Stimulated activated CD8-positive, alpha-beta memory T cell treated with anti-CD3 and anti-CD28 coated beads, Interleukin-4, amount 100 ng/mL, for 24 hours (primary cell): ENCODE measurements at regions not wholly inside any gene's neighbourhood (a gene's known extent, or its start where the extent isn't known, plus 50 kb on each side); places are given as distances from the start of the nearest gene placed in this dataset.

Source experiments
- DNase-seq: peaks from one replicate; pipeline ENCODE4 v3.0.0-alpha.2; 2020; ENCODE audit warnings: low read depth

DNA sequence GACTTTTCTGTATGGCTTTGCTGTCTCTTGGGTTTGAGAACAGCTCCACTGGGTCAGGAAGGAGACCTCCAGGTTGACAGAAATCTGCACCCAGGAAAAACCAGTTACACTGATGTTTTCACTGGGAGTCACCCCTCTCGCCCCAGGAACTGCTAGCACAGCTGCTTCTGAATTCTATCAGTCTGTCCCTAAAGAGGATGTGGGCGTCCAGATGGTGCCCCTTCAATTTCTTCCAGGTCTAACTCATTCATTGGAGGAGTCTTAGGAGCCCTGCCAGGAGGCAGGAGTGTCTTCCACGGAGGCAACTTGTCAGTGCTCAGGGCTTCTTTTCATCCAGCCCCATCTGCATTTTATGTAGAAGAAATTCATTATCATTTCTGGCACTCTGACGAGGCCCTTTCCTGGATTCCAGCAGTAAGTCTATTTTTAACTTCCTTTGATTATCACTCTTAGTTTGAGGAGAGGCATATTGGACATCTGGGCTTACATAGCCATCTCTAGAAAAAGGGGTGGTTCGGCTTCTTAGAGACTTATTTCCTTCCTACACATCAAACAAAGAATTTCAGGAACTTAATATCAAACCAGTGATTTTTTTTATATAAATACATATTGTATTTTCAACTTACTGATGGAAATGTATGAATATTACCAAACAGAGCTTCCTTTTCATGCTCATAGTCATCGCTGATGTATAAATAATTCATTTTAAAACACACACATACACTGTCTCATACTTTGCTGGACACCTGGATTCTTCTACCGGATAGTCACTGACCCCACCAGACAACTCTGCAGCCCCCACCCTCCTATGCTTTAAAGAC is 148.8 kb downstream of the IRX2 start:
- no peak for DNase-seq

GRCh38 chr5:2598503-2598902 is 153.0 kb downstream of the IRX2 start:
- DNase-seq: no peak

GRCh38 chr5:2594701-2595100 is 156.8 kb downstream of the IRX2 start:
- DNase-seq: no peak

GRCh38 chr5:2592766-2593165 is 158.7 kb downstream of the IRX2 start:
- no peak for DNase-seq

DNA sequence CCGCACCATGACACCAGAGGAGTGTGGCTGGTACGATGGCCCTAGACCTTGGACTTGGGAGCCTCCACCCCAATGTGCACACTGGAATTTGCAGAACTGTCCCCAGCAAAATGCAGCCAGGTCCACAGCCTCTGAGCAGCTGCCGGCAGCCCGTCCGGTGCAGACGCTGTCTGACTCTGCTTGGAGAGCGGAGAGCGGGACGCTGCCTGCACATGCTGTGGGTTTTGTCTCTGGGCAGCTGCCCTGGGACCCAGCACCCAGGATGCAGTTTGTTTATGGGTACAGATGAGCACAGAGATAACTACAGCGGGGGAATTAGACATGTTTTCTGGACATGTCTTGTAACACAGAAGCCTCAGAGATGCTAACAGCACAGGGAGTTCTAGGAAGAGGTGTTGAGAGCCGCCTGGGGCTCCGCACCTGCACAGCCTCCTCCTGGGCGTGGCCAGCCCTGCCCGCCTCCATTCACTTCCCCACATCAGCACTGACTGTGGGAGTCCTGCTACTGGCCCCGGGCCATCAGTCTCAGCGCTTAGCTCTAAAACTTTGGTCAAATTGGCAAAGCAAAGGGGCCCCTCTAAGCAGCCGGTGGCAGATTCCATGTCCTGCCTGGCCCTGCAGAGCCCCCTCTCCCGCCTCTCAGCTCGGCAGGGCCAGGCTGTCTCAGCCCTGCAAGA is 159.6 kb downstream of the IRX2 start:
- no peak for DNase-seq

DNA sequence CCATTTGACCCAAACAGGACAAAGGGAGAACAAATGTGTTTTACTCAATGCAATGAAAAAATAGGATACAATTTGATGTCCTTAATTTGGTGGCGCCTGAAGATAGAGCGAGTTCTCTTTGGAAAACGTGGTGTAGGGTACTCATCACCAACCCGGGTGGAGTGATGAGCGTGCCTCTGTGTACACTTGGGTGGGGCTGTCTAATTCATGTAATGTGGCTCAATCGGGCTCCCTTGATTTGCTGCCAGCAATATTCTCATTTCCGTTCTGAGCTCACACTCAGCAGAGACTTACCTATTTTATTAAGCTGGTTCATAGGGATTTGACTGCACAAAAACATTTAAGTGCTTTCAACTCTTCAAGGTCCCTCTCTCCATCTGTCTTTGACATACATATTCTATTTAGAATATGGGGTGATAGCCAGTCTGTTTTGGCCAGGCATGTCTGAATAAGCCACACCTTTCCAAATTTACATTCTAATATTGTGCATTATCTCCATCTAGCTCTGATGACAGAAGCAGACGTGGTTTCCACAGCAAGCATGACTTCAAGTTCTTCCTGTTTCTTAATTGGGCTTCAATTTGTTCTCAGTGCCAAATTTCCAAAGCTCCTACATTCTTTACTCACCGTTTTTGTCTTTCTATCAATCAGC is 162.5 kb downstream of the IRX2 start:
- DNase-seq: no peak

GRCh38 chr5:2587189-2588031 is 164.1 kb downstream of the IRX2 start:
- no peak for DNase-seq

DNA sequence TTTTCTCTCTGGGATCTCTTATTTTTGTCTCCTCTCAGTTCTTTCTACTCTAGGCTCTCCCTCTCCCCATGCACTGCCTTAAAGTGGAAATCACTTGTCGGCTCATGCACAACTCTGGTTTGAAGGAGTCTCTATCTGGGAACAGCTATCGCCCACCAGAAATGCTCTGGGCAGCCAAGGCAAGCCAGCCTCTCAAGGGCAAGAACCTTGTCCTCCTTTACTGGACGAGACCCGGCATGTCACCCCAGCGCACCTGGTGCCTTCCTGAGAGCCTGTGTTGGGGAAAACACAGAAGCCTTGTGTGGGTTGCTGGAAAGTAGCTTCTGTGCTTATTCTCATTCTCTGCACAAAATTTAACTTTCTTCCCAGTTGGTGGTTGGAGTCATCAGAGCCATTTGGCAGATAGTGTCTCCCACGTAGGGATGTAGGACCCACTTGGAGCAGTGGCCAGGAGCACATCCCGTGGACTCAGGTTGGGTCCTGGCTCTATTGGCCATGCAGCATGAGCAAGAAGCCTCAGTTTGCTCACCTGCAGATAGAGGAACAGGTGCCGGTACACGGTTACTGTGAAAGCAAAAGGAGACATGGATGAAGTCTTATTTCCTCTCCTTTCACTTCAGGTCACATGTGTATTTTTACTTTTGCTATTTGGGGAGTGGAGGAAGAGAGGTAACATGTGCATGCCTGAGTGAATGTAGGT is 165.3 kb downstream of the IRX2 start:
- no peak for DNase-seq

GRCh38 chr5:2584579-2585269 is 166.8 kb downstream of the IRX2 start:
- DNase-seq: no peak

GRCh38 chr5:2582507-2582906 is 169.0 kb downstream of the IRX2 start:
- DNase-seq: no peak

DNA sequence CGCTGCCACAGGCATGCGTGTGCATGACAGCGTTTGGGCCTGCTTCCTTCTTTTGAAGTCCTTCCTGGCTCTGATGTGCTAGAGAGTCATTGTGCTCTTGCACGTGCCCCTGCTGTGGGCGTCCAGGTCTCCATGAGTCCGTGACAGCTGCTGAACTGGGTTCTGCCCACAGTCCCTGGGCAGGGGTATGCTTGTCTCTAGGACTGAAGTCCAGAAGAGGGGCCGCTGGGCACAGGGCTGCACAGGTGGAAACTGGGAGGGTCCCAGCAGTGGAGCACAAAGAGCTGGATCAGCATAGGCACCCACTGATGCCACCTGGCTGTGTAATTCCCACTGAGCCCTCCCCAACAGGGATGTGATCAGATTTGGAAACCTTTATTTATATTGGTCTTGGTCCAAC is 169.4 kb downstream of the IRX2 start:
- no peak for DNase-seq

- no peak for DNase-seq
These were observed 170.1 kb downstream of the IRX2 start for GRCh38 chr5:2581418-2581817.

- no peak for DNase-seq
These were observed 172.4 kb downstream of the IRX2 start for GRCh38 chr5:2579126-2579525.

DNA sequence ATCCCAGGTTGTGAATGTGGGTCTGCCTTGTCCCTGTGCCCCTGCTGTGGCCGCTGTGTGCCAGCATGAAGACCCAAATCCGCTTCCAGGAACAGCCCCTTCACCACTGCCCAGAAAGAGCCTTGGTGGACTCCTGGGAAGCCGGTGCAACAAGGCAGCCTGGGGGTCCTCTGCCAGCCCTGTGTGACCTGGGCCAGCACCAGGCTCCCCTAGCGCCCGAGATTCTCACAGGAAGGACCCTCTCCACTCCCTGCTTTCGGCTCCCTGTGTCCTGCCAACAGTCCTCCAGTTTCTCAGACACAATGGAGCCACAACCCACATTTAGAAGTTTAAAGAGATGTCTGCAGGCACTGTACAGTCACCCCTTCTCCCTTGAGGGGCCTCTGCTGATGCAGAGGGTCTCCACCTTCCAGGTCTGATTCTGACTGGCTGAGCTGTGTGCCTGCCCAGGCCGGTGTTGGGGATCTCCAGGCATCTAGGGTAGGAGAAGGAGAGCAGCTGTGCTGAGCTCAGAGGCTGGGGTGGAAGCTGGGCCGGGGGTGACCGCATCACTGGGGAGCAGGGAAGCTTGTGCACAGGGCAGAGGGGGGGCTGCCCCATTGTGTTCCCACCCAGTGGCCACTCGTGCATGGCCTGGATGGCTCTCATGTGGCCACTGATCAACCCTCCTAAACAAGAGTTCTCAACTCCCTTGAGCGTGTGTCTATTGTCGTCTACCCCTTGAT is 174.0 kb downstream of the IRX2 start:
- no peak for DNase-seq

DNA sequence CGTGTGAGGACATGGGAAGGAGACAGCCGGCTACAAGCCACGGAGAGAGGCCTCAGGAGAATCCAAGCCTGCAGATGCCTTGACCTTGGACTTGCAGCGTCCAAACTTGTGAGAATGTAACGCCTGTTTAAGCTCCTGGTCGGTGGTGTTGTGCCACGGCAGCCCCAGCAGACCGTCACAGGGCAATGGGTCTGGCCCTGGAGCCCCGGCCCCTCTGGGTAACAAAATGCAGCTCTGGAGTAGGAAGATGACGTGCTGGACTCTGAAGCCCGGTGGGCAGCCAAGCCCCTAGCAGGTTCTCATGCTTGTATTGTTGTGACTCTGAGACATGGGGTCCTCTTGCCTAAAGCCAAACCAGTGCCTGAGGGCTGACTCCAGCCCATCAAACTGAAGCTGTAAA is 174.7 kb downstream of the IRX2 start:
- no peak for DNase-seq

DNA sequence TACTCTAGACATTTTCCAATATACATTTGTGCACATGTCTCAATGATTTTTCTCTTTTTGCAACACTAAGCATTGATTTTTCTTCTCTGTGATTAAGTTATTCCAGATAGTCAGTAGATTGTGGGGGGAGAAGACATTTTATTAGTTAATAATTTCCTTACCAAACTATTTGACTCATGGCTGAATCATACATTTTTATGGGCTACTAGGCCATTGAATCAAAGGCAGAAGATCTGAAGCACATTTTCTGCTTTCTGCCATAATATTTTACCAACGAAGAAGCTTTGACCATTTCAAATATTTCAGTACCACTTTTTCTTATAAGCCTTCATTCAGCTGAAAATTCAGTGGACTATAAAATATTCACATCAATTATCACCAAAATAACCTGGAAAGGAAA is 175.6 kb downstream of the IRX2 start:
- DNase-seq: no peak

DNA sequence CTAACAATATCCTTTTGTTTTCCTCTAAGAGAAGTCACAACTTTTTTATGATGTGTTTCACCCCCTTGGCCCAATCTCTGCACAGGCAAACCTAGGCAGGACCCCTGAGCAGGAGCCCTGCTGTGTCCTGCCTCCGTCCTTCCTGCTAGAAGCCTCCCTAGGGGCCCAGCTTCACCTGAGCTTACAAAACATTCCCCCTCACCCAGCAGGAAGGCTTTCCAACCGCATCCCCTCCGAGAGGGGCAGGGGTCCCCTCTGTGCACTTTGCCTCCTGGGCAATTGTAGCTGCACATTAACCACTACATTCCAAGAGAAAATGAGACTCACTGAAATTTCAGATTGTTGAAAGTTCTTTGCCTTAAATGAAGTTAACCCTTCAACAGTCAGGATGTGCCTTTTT is 176.2 kb downstream of the IRX2 start:
- DNase-seq: no peak

DNA sequence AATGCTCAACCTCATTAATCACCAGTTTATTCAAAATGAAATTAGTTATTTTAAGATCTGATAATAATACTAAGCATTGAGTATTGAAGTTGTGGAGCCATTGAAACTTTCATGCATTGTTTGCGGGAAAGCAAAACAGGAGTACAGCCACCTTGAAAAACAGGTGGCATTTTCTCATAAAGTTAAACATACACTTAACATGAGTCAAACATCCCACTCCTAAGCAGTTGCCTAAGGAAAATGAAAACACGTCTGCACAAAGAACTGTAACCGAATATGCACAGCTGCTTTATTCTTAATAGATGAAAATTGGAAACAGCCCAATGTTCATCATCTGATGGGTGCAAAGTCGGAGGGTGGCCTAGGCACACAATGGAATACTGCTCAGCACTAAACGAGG is 177.3 kb downstream of the IRX2 start:
- no peak for DNase-seq

- no peak for DNase-seq
These were observed 180.9 kb downstream of the IRX2 start for GRCh38 chr5:2570586-2570985.

DNA sequence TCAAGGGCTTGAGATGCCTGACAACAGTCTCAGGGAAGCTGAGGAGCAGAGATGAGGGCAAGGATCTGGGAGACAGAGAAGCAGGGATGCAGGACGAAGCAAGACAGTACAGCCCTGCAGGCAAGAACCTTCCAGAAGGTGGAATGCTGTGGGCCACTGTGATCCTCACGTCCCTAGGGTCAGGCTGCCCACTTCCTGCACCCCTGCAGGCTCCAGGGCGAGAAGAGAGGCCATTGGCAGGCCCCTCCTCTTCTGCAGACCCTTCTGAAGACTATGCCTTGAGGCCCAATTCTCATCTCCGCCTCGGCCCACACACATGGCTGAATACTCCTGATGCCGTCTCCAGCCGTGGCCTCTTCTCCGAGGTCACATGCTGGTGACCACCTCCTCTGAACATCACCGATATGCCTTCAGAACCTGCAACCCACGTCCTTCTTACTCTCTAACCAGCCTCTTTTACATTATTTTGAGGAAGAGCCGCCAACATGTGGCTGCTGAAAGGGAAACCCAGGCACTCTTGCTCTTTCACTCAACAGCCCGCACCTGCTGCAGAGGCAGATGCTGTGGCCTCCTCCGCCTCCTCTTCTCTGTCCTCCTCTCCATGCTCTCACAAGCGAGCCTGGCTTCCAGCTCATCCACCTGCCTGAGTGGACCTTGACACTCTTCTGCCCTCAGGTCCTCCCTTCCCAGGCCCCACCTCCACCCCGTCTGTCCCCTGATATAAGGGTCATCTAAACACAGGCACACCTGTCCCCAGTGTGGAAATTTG is 181.5 kb downstream of the IRX2 start:
- DNase-seq: no peak
